ELF-1 (cell line): ENCODE measurements at regions not wholly inside any gene's neighbourhood (a gene's known extent, or its start where the extent isn't known, plus 50 kb on each side); places are given as distances from the start of the nearest gene placed in this dataset.

Experiments used
- DNase-seq: peaks from one replicate; pipeline ENCODE4 v3.0.0-alpha.2; 2016; ENCODE audit warnings: low read depth, low spot score

DNA sequence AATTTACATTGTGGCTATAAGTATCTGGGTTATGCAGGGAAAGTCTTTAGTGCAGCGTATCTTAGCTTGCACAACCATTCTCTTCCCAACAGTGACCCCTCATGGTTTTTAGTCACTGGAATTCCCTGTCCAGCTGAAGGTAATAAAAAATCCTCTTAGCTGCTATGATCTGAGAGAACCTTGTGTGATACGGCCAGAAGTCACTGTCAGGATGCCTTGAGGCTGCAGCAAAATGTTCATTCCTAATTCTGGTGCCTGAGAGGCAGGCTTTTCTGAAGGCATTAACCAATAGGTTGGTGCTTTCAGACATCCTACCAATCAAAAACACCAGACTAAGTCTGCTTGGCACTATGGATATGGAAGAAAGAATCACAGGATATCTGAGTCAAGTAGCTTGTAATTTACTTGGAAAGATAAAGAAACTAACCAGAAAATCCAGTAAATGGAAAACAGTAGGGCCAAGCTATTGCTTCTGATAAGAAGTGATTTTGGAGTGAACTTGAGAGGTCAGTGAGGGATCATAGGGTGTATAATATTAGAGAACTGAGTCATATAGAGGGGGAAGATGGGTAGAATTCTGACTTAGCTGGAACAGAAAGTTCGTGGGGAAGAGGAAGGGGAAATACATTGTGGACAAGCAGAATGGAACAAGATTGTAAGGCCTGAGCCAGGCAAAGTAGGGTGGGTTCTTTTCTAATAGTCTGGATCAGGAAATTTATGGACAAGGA lies 89.0 kb upstream of the SLC14A2 start:
- no peak for DNase-seq

DNA sequence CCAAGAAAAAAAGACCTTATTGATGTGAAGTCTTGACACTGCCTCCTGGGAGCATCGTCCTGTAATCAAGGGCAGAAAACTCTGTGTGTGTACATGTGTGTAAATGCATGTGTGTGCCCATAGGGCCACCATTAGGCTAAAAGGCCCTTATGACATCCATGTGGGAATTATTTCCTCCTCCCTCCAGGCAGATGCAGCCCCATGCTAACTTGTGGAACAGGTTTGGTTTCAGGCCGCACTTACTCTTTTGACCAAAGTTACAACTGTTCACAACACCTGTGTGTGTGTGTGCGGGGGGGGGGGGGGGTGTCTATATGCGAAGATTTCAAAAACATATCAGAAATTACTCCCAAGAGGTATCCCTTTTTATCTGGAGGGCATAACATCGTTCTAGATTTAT lies 87.4 kb upstream of the SLC14A2 start:
- no peak for DNase-seq

DNA sequence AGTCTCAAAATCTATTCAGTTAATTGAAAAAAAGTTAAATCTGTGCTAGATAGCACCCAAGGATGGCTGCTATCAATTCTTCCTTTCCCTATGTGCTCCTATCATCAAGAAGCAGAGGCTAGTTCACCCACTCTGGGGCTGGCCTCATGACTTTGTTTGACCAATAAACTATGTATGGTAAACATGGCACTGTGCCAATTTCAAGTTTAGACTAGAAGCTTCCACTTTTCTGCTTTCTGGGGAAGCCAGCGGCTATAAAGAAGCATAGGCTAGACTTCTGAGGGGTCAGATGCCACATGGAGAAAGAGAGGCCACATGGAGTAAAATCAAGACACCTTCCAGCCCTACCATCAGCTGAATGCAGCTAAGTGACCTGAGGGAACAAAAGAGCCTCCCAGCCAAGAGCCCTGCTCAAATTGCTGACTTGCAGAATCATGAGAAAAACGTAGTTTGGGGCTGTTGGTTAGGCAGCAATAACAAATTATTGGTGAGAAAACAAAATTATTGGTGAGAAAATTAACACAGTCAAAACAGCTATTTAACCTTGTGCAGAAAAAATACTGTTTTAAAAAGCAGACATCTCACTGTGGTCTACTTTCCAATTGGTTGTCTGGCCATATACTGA lies 86.5 kb upstream of the SLC14A2 start:
- no peak for DNase-seq

DNA sequence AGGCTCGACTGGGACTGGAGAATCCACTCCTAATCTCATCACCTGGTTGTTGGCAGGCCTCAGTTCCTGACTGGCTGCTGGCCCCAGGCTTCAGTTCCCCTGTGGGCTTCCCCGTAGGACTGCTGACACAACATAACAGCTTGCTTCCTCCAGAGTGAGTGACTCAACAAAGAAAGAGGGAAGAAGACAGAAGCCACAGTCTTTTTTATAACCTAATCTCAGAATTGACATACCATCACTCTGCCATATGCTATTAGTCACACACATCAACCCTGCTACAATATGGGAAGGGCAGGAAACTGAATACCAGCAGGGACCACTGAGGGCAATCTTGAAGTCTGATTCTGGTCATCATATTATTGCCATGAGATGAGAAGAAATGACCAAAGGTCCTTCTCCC lies 76.8 kb upstream of the SLC14A2 start:
- DNase-seq, result no peak

DNA sequence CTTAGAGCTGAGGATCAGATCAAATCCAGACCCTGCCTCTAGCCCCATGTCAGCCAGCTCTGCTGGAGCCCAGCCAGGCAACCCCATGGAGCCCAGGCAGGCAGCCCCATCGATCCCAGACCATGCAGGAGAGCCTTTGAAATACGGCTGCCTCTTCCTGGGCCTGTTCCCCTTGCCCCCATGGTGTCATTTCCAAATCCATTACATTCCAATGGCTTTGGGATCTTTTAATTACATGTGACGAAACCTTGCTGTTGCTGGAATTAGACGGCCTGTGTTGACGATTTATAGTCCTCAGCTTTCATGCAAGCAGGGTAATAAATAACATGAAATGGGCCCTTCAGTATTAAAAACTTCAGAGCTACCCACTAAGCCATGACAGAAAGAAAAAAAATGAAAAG lies 75.8 kb upstream of the SLC14A2 start:
- DNase-seq, result peak; percentile 44

DNA sequence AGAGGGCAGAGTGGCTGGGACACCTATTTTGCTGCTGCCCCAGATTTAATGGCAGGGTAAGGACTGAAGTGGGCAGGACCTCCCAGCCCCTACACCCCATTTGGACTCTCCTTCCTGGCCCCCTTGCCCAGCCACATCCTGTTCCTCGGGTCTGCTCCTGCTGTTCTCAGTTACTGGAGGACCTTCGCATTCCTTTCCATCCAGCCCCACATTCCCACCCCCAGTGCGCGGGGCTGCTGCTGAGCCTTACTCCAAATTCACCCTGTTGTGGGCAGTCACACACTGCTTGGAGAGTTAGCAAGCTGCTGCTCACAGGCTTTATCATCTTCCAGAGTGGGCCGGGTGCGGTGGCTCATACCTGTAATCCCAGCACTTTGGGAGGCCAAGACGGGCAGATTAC lies 75.2 kb upstream of the SLC14A2 start:
- peak; percentile 84 for DNase-seq

DNA sequence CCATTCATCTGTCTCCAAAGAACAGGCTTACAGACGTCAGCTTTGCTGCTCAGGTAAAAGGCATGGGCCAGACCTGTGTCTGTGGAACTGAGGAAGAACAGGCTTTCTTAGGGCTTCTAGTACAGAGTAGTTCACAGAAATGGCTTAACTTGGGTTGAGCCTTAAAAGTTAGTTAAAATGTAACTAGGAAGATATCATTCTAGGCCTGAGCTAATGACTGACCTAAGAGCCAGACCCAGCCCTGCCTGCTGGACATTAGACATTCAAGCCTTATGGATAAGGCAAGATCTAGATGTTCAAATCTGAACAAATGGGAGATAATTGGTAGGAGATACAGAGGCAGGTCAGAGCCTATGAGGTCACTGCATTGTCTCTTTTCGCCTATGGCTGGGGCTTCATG lies 73.9 kb upstream of the SLC14A2 start:
- no peak for DNase-seq

DNA sequence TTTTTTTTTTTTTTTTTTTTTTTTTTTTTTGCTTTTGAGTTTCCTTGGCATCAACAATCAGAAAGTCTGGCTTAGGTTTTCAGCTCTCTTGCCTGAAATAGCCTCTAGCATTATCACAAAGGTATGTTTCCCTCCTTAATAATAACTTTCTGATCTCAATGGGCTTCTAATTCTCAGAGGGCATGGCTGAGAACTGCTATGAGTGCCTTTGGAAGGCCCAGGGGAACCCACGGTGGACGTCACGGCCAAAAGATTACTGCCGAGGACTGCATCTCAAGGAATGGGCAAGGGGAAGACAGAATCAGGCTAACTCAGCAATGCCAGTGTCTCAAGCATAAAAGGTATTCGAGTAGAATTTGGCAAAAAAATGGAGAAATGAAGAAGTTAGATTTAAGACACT lies 73.2 kb upstream of the SLC14A2 start:
- no peak for DNase-seq

DNA sequence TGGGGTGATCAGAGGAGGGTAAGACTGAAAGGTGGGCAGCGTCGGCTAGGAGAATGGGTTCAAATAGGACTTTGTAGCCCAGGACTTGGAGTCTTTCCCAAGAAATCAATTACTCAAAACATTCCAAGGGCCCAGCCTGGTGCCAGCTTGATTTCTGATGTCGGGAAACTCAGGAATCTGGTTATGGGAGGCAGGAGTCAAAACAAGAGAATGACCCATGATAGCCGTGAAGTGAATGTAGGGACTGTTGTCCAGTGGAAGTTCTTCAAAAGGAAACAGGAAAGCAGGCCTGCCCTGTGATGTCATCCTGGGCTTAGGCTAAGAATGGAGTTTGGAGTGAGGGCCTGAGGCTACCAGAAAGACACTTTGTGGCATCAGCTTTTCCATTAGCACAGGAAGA lies 67.4 kb upstream of the SLC14A2 start:
- DNase-seq, result peak; percentile 27

DNA sequence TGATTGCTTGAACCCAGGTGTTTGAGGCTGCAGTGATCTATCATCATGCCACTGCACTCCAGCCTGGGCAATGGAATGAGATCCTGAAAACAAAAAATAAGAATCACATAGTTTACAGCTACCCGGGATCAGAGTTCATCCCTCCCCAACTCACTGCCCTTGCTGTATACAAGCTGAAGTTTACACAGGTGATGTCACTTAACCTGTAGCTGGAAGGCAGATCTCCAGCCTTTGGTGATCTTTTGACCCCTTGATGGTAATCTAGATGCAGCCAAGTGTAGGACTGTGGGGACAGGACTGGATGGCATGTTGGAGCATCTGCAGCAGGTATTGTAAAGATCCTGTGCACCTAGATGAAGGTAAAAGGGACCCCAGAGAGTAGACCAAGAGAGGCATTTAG lies 66.7 kb upstream of the SLC14A2 start:
- no peak for DNase-seq

DNA sequence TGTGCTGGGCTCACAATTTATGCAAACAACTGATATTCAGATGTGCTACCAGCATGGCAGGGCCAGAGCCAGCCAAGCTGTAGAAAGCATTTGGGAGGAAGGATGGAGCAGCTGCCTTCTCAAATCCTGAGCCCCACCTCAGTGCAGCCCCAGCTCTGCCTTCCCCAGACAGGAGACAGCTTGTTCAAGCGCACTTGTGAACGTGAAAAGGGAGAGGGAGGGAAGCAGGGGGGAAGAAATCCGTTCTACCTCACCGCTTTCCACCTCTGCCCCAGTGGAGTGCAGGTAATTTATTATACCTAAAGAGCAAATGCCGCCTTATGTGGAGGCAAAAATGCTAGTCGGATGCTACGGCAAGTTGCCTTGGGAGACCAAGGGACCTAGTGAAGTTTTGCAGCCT lies 66.0 kb upstream of the SLC14A2 start:
- no peak for DNase-seq

DNA sequence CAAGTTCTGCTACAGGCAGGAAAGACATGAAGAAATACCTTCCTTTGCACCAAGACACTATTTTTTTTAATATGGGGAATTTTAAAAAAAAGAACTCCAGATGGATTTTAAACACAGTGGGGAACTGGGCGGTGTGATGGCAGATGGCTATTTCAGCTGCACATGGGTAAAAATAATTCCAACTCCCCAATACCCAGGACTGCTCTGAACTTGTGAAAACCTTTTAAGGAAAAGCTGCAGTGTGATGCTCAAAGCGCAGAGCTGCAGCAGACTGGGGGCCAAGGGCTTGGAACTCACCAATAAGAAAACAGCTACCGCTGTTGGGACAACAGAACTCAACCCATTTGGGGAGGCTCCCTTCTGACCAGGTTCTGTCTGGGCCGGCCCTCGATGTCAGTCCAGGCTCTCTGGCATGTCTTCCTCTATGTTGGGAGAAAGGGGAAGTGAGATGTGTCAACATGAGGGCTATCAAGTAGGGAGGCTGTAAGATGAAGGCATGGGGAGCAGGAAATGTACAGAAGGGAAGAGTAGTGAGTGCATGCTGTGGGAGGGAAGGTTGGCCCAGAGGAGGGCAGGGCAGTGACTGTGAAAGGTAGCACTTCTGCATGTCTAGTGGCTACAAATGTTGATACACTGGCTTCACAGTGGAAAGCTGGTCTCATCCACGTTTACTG lies 64.0 kb upstream of the SLC14A2 start:
- no peak for DNase-seq

DNA sequence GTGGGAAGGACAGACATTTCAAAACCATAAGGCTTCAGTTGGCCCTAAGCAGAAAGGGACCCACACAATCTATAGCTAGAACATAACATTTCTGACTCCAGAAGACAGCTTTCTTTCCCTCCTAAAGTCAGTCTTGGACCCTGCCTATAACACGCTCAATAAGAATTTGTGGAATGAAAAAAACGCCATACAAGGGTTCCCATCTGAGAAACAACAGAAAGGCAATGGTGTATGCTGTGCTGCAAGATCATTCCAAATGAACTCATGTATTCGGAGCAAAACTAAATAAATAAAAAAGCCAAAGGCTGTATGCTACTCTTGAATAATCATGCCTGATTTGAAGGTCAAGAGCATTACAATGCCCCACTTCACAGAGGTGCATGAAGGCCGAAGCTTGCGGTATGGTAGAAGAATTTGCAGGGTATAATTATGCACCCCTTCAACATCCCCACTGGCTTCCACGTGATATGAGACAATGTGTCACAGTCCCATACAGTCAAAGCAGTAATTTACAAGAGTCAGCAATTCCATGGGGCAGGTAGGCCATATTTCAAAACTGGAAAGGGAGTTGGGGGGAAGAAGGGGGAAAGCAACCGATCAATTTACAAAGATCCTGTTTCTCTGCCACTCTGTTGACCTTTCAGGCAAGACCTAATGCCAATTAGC lies 61.4 kb upstream of the SLC14A2 start:
- DNase-seq, result no peak

DNA sequence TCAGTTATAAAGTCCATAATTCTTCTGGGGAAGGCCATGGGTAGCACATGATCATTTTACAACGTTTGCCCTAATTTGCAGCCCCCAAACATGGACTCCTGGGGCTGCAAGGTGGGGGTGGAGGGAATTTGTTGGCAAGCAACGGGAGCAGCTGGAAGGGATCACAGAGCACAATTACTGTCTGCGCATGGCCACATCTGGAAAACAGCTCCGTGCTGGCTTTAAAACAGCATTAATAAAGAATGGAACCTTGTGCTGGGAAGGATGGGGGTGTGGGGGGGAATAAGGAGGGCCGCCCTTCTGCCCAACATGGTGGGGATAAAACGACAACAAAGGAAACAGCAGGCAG lies 60.9 kb upstream of the SLC14A2 start:
- DNase-seq, result no peak

DNA sequence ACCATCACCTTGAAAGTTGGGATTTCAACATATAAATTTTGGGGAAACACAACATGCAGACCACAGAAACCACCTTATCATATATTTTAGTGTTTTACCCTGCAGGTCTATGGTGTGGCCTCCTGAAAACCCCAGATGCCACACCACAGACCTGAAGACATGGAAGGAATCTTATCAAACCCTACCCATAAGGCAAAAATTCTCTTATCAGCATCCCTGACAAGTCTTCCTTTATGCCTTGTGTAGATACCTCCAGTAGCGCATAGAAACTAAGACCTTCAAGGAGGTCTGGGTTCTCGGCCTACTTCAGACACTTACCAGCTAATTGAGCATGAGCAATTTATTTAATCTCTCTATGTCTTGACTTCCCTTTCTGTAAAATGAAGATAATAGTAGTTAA lies 59.1 kb upstream of the SLC14A2 start:
- DNase-seq, result no peak

DNA sequence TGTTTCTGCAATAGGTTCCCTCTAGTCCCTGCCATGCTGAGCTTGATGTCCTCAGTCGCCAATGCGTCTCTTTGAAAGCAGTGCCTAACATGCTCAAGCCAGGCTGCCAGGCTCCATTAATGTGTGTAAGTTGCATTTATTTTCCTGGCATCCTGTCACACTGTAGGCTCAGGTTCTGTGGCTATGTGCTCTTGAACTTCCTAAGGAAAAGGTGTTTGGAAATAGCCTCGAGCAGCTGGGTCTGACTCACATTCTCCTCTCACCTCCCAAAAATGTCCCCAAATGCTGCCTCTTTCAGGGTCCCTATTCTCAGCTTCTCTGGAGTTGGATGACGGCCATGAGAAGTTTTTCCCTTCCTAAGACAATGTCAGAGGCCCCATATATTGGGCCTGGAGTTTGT lies 58.0 kb upstream of the SLC14A2 start:
- DNase-seq, result no peak

DNA sequence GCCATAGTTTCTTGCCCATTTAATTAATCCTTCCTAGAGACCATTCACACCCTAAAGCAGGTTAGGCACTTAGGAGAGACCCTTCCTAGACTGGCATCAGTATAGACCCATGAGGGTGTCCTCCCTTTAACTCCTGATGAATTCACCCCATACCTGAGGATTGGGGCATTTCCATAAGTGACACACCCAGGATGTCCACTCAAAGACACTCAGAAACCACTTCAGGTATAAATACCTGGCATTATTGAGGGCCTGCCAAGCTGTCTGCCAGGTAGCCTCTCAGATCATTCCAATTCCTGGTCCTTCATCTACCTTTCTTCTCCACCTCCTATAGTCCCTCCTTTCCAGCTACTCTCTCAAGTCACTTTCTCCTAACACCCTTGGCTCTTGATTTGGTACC lies 57.5 kb upstream of the SLC14A2 start:
- DNase-seq, result no peak

DNA sequence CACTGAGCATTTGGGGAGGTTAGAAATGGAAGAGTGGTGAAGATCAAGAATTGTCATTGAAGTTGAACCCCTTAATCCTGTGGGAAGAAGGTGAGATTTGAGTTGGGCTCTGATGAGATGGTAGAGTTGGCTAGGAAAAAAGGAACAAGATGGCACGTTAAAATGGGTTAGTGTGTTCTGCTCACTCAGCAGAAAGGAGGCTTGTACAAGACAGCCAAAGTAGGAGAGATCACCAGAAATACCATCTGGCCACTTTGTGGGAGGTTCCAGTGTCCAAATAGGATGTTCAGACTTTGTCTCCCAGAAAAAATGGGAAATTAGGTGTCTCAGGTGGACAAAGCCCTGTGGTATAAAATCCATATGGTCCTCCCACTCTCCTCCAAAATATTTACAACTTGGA lies 56.0 kb upstream of the SLC14A2 start:
- no peak for DNase-seq

DNA sequence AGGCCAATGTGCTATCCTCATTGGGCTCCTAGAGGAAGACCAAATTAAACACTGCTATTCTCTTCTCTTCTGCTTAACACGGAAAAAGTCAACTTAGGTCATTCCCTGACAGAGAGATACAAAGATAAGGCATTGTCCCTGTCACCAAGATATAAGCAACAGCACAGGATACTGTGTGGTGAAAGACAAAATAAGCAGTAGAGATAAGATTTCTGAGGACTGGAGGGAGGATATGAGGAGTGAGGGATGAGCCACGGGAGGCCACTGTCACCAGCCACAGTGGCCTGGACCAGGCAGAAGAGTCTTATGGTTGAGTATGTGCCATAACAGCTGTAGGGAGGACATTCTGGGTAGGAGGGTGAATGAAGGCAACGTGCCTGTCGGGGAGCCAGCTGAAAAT lies 54.4 kb upstream of the SLC14A2 start:
- no peak for DNase-seq

DNA sequence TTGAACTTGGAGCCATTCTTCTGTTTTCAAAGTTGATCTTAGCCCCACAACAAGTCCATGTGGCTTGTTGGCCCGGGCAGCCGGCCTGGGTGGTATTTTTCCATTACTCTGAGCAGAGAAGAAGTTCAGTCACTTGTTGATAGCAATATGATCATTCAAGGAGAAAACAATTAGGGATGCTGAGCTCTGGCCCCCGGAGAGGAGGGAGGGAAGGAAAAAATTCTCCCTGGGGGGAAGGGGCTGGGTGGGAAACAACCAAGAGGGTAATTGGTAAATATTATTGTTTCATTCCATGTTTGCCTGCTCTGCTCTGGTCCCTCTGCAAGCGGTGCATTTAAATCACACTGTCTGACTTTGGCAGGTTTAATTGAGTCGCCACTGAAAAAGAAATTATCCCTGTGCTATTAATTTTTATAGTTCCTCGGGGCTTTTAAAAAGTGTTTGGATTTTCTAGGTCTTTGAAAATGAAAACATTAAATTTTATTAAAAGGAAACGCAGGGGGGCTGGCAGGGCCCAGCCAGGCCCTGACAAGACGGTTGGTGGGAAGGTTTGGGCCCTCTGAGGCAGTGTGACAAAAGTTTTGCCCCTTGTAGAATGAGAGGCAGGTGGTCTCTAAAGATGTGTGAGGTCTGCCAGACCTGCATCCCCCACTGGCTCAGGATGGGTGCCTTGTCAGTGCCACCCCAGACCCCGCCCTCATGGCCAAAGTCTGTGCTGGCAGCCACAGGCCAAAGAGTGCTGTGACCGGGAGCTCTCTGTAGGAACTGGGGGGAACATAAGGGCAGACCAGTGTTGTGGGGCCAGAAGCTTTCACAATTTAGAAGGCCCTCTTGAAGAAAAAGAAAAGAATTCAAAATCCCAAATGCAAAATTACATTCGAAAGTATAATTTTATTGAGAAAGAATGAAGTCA lies 52.5 kb upstream of the SLC14A2 start:
- DNase-seq, result peak; percentile 37

DNA sequence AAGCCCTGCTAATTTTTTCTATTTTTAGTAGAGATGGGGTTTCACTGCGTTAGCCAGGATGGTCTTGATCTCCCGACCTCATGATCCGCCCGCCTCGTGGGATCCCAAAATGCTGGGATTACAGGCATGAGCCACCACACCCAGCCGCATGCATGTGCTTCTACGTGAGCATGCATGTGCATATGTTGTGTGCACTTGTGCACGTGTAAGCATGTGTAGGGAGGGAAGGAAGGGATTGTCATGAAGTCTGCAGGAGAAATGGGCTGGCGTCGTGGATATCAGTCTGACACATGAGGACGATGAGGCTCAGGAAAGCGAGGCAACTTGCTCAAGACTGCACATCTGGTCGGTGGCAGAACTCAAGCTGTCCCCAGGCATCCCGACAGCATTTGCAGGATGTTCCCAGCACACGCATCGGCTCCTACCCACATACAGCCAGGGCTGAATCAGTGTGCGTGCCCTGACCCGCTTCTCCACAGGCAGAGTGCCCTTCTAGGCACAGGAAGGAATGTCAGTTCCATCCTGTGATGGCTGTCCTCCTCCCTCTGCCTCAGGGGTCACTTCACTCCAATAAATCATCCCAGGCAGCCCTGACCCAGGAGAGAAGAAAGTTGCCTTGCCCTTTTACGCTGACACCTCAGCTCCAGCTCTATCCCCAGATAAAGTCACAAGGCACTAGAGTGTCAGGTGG lies 49.9 kb upstream of the SLC14A2 start:
- peak; percentile 83 for DNase-seq
